H1 (cell line): ENCODE measurements at regions not wholly inside any gene's neighbourhood (a gene's known extent, or its start where the extent isn't known, plus 50 kb on each side); places are given as distances from the start of the nearest gene placed in this dataset.

Experiments
- BCL11A ChIP-seq, 2 experiments: IDR thresholded peaks; one replicate each; pipeline ENCODE4 v1.6.1; 2011; ENCODE audit warnings: low read depth in 2 of 2, low read length in 2 of 2, mild to moderate bottlenecking in 2 of 2
- CTCF ChIP-seq, 3 experiments: IDR thresholded peaks; 1 replicate in 2 of 3; 2 replicates in 1 of 3; pipeline versions ENCODE4 v1.5.1 to v1.6.1; 2011; ENCODE audit warnings: low read length in 3 of 3, mild to moderate bottlenecking in 3 of 3, inconsistent platforms in 2 of 3, low read depth in 1 of 3, moderate library complexity in 1 of 3; ENCODE audit not compliant: insufficient read depth in 1 of 3; ENCODE audit errors: control extremely low read depth in 1 of 3
- HDAC6 ChIP-seq: IDR thresholded peaks from one replicate; pipeline ENCODE4 v1.7.1; 2012; ENCODE audit warnings: low read depth, mild to moderate bottlenecking, inconsistent platforms, low read length, moderate library complexity
- POLR2A ChIP-seq, 2 experiments: IDR thresholded peaks; 1 replicate in 1 of 2; 2 replicates in 1 of 2; pipeline ENCODE4 v1.6.1; 2011; ENCODE audit warnings: low read depth in 2 of 2, low read length in 2 of 2, mild to moderate bottlenecking in 2 of 2; ENCODE audit errors: control extremely low read depth in 1 of 2
- RFX5 ChIP-seq: IDR thresholded peaks from 2 replicates; pipeline ENCODE4 v1.6.1; 2011; ENCODE audit warnings: low read depth, low read length, improper control_type of control experiment, borderline replicate concordance
- SP2 ChIP-seq: IDR thresholded peaks from 2 replicates; pipeline ENCODE4 v1.6.1; 2012; ENCODE audit warnings: mild to moderate bottlenecking, low read length, inconsistent platforms

GRCh38 chr13:50730496-50731351, 112.8 kb downstream of the DLEU7 start:
- no peak for TF ChIP-seq POLR2A (IDR thresholded peaks at IDR 0.05; ENCODE audit: control extremely low read depth in 1 of 2, low read depth in 2 of 2, low read length in 2 of 2)
- TF ChIP-seq CTCF (IDR thresholded peaks at IDR 0.05; ENCODE audit: control extremely low read depth in 1 of 3, insufficient read depth in 1 of 3, low read depth in 1 of 3, low read length in 3 of 3), result no peak
- no peak for TF ChIP-seq RFX5
- TF ChIP-seq SP2, result no peak
- no peak for TF ChIP-seq HDAC6
- TF ChIP-seq BCL11A (IDR thresholded peaks at IDR 0.05; ENCODE audit: low read depth in 2 of 2, low read length in 2 of 2), result no peak
